Adrenal gland (tissue), 5 donors: ENCODE measurements at regions not wholly inside any gene's neighbourhood (a gene's known extent, or its start where the extent isn't known, plus 50 kb on each side); places are given as distances from the start of the nearest gene placed in this dataset.

Experiments
- CTCF ChIP-seq, 6 experiments: fragments of 450-650 bp in 4 of 6; fragments of 200-600 bp in 2 of 6; sonication (generic) in 1 of 6; IDR thresholded peaks; 1 replicate in 5 of 6; 2 replicates in 1 of 6; pipeline versions ENCODE4 v1.5.1 to v1.8.0; 2016 to 2021; ENCODE audit warnings: antibody characterized with exemption in 6 of 6, mild to moderate bottlenecking in 2 of 6, moderate library complexity in 1 of 6
- POLR2A ChIP-seq, 2 donors: fragments of 450-650 bp; IDR thresholded peaks; one replicate each; pipeline ENCODE4 v1.6.1; 2017; ENCODE audit warnings: antibody characterized with exemption in 2 of 2, mild to moderate bottlenecking in 2 of 2, moderate library complexity in 1 of 2
- donor health status: DM: no; HTN: no; CAD: no.

- no peak for TF ChIP-seq CTCF (IDR thresholded peaks at IDR 0.05)
- TF ChIP-seq POLR2A (IDR thresholded peaks at IDR 0.05) = no peak
Measured at GRCh38 chr5:12242950-12243888, 339.0 kb upstream of the CTNND2 start.
